ENCODE measurements at regions not wholly inside any gene's neighbourhood (a gene's known extent, or its start where the extent isn't known, plus 50 kb on each side); places are given as distances from the start of the nearest gene placed in this dataset.

DNA sequence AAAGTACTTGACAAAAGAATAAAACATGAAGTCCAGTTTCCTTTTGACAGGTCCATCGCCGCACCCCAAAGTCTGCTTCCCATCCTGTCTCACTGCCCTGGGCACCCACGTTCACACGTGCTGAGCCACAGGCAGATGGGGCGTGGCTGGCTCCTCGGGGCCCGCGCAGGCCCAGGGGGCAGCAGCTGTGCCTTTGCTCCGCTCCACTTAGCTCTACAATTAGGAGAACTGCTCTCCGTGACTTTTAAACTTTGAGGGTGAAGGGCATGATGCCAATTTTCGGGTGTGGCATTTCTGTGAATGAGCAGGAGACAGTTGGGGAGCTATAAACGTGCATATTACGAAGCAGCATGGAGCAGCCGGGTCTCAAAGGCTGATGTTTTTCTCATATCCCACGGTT lies 152.4 kb downstream of the TDRD15 start:
- POLR2A ChIA-PET: no interaction called here
- DNase-seq (ENCODE audit: low read depth, low spot score): no peak
- TF ChIP-seq, protein P1, sequence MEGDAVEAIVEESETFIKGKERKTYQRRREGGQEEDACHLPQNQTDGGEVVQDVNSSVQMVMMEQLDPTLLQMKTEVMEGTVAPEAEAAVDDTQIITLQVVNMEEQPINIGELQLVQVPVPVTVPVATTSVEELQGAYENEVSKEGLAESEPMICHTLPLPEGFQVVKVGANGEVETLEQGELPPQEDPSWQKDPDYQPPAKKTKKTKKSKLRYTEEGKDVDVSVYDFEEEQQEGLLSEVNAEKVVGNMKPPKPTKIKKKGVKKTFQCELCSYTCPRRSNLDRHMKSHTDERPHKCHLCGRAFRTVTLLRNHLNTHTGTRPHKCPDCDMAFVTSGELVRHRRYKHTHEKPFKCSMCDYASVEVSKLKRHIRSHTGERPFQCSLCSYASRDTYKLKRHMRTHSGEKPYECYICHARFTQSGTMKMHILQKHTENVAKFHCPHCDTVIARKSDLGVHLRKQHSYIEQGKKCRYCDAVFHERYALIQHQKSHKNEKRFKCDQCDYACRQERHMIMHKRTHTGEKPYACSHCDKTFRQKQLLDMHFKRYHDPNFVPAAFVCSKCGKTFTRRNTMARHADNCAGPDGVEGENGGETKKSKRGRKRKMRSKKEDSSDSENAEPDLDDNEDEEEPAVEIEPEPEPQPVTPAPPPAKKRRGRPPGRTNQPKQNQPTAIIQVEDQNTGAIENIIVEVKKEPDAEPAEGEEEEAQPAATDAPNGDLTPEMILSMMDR (IDR thresholded peaks at IDR 0.05; ENCODE audit: insufficient read depth, low read length, missing control alignments): no peak
- CTCF ChIA-PET: no interaction called here
- no peak overlapping the region for H3K4me3 ChIP-seq (ENCODE audit: low read depth, low read length)

DNA sequence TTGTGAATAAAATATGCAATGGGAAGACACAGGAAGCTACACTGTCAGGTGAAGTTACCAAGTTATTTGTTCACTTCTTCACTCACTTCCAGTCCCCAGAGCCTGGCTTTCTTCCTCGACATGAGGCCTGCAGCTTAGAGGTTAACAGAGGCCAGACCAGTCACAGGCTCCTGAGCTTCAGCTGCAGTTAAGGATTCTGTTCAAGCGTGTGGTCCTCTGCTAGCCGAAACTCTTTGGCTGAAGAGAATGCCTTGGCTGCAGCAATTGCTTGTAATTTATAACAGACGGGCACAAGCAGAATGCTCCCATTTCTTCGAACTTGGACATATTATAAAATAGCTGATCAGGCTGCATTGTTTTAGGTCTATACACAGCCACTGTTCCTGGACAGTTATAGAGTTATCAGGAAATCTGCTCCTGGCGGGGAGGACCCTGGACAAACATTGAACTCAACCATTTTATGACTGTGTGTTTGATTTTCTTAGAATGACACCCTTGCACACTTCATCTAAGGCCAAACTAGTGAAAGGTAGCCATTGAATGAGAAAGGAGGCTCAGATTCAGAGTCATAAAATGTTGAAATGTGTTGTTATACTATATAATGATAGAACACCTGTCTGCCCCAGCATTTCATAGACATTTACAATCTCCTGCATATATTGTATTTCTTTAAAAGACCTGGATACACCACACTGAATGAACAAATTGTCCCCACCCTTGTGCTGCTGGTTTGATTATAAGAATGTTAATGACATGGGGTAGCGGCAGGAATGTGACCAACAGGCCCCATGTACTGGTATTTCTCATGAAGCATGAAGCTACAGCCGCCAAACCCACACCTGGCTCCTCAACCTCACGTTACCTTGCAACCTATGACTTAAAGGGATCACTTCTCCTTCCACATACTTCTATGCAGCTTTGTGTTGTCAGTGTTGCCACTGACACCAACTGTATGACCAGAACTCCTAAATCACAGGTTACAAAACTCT lies 153.6 kb downstream of the TDRD15 start:
- TF ChIP-seq, protein P1 (IDR thresholded peaks at IDR 0.05; ENCODE audit: insufficient read depth, low read length, missing control alignments): no peak
- ChIA-PET CTCF (no interaction called here), POLR2A (no interaction called here)

DNA sequence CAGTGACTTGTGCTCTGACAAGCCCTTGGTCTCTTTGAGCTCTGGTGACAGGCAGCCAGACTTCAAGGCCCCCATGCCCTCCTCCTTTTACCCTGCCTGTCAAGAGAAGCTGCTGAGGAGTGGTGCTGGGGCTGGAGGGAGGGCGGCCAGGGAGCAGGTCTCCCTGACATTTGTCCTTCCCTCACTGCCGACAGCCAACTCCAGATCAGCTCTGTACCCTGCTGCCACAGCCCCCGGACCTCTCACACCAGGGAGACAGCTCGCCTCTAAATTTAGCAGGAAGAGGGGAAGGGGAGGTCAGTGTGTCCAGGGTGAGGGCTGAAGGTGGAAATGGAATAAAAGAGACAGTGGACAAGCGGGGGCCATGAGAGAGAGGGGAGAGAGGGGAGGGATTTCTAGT lies 155.8 kb downstream of the TDRD15 start:
- ChIA-PET CTCF (no interaction called here), POLR2A (no interaction called here)
- DNase-seq (ENCODE audit: low read depth, low spot score): no peak
- H3K4me3 ChIP-seq (ENCODE audit: low read depth, low read length): no peak overlapping the region
- TF ChIP-seq, protein P1 (IDR thresholded peaks at IDR 0.05; ENCODE audit: insufficient read depth, low read length, missing control alignments): no peak

More for the DNA sequence above, 153.6 kb downstream of the TDRD15 start:
- no peak for DNase-seq (ENCODE audit: low read depth, low spot score)
- no peak overlapping the region for H3K4me3 ChIP-seq (ENCODE audit: low read depth, low read length)

DNA sequence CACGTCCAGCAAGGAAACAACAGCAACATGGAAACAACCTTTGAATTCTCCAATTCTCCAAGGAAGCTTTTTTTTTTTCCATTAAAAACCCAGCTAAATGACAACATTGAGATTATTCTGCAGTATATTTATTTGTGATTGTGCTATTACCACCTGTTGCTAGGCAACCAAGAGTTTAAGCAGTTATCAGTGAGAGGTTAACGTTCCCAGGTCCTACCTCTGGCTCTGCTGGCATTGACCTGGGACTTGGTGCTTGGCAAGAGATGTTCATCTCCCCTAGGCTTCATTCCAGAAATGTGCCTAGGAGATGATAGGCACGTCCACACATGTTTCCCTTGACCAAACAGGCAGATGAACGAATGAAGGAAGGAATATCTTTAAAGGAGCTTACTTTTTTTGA lies 157.0 kb downstream of the TDRD15 start:
- no peak overlapping the region for H3K4me3 ChIP-seq (ENCODE audit: low read depth, low read length)
- TF ChIP-seq, protein P1 (IDR thresholded peaks at IDR 0.05; ENCODE audit: insufficient read depth, low read length, missing control alignments): no peak
- ChIA-PET CTCF (no interaction called here), POLR2A (no interaction called here)
- no peak for DNase-seq (ENCODE audit: low read depth, low spot score)

DNA sequence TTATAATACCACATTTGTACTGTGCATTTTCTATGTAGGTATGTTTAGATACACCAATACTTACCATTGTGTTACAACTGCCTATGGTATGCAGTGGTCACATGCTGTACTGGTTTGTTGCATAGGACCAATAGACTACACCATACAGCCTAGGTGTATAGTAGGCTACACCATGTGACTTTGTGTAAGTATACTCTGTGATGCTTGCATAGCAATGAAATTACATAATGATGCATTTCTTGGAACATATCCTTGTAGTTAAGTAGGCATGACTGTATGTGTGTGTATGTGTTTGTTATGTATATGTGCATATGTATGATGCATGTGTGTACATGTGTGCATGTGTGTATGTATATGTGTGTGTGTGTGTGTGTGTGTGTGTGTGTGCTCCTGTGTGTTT lies 157.6 kb downstream of the TDRD15 start:
- ChIA-PET CTCF (no interaction called here), POLR2A (no interaction called here)
- TF ChIP-seq, protein P1 (IDR thresholded peaks at IDR 0.05; ENCODE audit: insufficient read depth, low read length, missing control alignments): no peak
- H3K4me3 ChIP-seq (ENCODE audit: low read depth, low read length): no peak overlapping the region
- no peak for DNase-seq (ENCODE audit: low read depth, low spot score)

DNA sequence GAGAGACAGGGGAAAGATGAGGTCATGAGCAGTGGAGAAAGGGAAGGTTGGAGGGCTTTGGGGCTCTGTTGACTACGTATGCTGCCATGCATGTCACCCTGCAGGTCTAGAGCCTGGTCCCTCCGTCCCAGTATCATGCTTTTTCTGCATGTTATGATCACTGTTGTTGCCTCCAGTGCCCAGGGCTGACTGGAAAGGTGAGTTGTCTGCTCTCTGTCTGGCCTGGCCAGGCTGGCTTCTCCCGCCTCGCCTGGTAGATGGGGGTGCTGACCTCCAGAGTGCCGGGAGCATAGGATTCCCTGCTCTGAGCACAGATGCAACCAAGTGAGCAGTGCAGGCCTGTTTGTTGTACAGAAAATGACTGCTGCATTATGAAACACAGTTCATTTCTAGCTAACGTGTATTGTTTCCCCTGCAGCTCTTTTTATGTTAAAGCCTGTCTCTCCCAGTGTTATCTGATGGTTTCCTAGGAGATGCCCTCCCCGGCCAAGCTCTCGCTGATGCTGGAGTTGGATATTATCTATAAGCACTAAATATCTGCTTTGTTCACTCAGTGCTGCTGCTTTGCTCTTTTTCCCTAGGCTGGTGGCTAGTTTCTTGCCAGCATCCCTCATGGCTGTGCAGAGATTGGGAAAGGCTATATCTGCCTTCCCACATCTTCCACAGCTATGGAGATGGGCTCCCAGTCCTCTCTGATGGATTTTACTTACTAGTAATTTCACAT lies 158.2 kb downstream of the TDRD15 start:
- DNase-seq (ENCODE audit: low read depth, low spot score): no peak
- H3K4me3 ChIP-seq (ENCODE audit: low read depth, low read length): no peak overlapping the region
- ChIA-PET CTCF (no interaction called here), POLR2A (no interaction called here)
- TF ChIP-seq, protein P1 (IDR thresholded peaks at IDR 0.05; ENCODE audit: insufficient read depth, low read length, missing control alignments): no peak

Measured in AG04449 (cell line).